Endothelial cell of umbilical vein (primary cell): ENCODE measurements at regions not wholly inside any gene's neighbourhood (a gene's known extent, or its start where the extent isn't known, plus 50 kb on each side); places are given as distances from the start of the nearest gene placed in this dataset.

ENCODE experiments used
- BruUV-seq: library from RNA; stranded (reverse); fragments of 400-500 nt; replicated peaks from 2 replicates; lab custom pipeline; 2021; lab: Mats Ljungman, UMichigan
- CTCF ChIA-PET: fragments of 300-600, 350-600 bp; sonication (Branson Sonifier 250); formaldehyde crosslinking; loops from one replicate; lab custom pipeline; 2021; ENCODE audit warnings: antibody characterized with exemption, inconsistent platforms; lab: Charles Lee
- POLR2A ChIA-PET: fragments of 300-600, 350-600 bp; sonication (Branson Sonifier 250); formaldehyde crosslinking; loops from one replicate; lab custom pipeline; 2021; ENCODE audit warnings: antibody characterized with exemption, inconsistent platforms; lab: Charles Lee
- DNase-seq: peaks from one replicate; pipeline ENCODE4 v3.0.0-alpha.2; 2011; ENCODE audit warnings: low read depth, low spot score
- FAIRE-seq: peaks from 2 replicates; lab custom pipeline; 2011; peaks lifted over from hg19 to GRCh38; lab: Jason Lieb, UNC
- H2AFZ ChIP-seq: 2 replicates; pipeline ENCODE4 v1.6.0; 2012; ENCODE audit warnings: low read depth, low read length, control low read depth, inconsistent platforms
- H3K27ac ChIP-seq: 2 replicates; pipeline ENCODE4 v1.5.1; 2011; ENCODE audit warnings: low read depth, mild to moderate bottlenecking, control low read depth, low read length, moderate library complexity; ENCODE audit not compliant: insufficient read depth
- H3K27me3 ChIP-seq, 2 experiments: 2 replicates each; pipeline versions ENCODE4 v1.6.0 to v1.6.1; 2011; ENCODE audit warnings: low read length in 2 of 2, mixed read lengths in 1 of 2; ENCODE audit not compliant: control insufficient read depth in 2 of 2, insufficient read depth in 2 of 2
- H3K36me3 ChIP-seq, 2 experiments: 2 replicates in 1 of 2; 3 replicates in 1 of 2; pipeline ENCODE4 v1.5.1; 2011; ENCODE audit warnings: low read length in 2 of 2, mild to moderate bottlenecking in 1 of 2, moderate library complexity in 1 of 2; ENCODE audit not compliant: control insufficient read depth in 2 of 2, insufficient read depth in 2 of 2; ENCODE audit errors: extremely low read depth in 1 of 2
- H3K4me1 ChIP-seq: 3 replicates; pipeline ENCODE4 v1.5.1; 2011; ENCODE audit warnings: mild to moderate bottlenecking, low read length; ENCODE audit not compliant: control insufficient read depth, insufficient read depth; ENCODE audit errors: extremely low read depth
- H3K4me2 ChIP-seq: 2 replicates; pipeline ENCODE4 v1.6.1; 2011; ENCODE audit warnings: low read length, control low read depth, mixed read lengths; ENCODE audit not compliant: insufficient read depth
- H3K4me3 ChIP-seq, 3 experiments: fragments of 200-600 bp in 1 of 3; sonication (generic), shearing (Covaris generic) in 1 of 3; replicated peaks in 1 of 3; 2 replicates each; pipeline ENCODE4 v1.5.1; 2011 to 2016; ENCODE audit warnings: control low read depth in 3 of 3, low read length in 3 of 3, mild to moderate bottlenecking in 2 of 3, inconsistent platforms in 1 of 3, low read depth in 1 of 3, moderate library complexity in 1 of 3; ENCODE audit not compliant: insufficient read depth in 1 of 3
- H3K79me2 ChIP-seq: 2 replicates; pipeline ENCODE4 v1.6.0; 2012; ENCODE audit warnings: low read length, inconsistent platforms; ENCODE audit not compliant: control insufficient read depth, insufficient read depth
- H3K9ac ChIP-seq: replicated peaks from 2 replicates; pipeline ENCODE3; 2011; ENCODE audit warnings: low read length, control low read depth; ENCODE audit not compliant: insufficient read depth; ENCODE audit errors: extremely low read depth
- H3K9me1 ChIP-seq: replicated peaks from 3 replicates; pipeline ENCODE4 v1.6.0; 2011; ENCODE audit warnings: mild to moderate bottlenecking, low read length; ENCODE audit not compliant: control insufficient read depth, insufficient read depth; ENCODE audit errors: extremely low read depth
- H3K9me3 ChIP-seq: replicated peaks from 2 replicates; pipeline ENCODE4 v1.5.1; 2012; ENCODE audit warnings: low read length, inconsistent platforms; ENCODE audit not compliant: control insufficient read depth, insufficient read depth
- H4K20me1 ChIP-seq: replicated peaks from 2 replicates; pipeline ENCODE3; 2011; ENCODE audit warnings: mild to moderate bottlenecking, low read length; ENCODE audit not compliant: control insufficient read depth, insufficient read depth; ENCODE audit errors: extremely low read depth
- EZH2 ChIP-seq: IDR thresholded peaks from 2 replicates; pipeline ENCODE4 v1.6.1; 2012; ENCODE audit warnings: borderline replicate concordance, low read depth, mild to moderate bottlenecking, moderate library complexity, low read length, inconsistent platforms; ENCODE audit not compliant: severe bottlenecking
- FOS ChIP-seq: IDR thresholded peaks from 2 replicates; pipeline ENCODE4 v1.6.1; 2011; ENCODE audit warnings: mild to moderate bottlenecking, low read length, moderate library complexity, borderline replicate concordance; ENCODE audit not compliant: insufficient read depth
- GATA2 ChIP-seq: IDR thresholded peaks from 2 replicates; pipeline ENCODE4 v1.7.0; 2011; ENCODE audit warnings: low read depth, mild to moderate bottlenecking, moderate library complexity, mixed read lengths, low read length; ENCODE audit not compliant: insufficient read length, insufficient read depth
- JUN ChIP-seq: IDR thresholded peaks from 2 replicates; pipeline ENCODE4 v1.6.1; 2011; ENCODE audit warnings: borderline replicate concordance, low read depth; ENCODE audit not compliant: insufficient read length, insufficient read depth
- MYC ChIP-seq: IDR thresholded peaks from one replicate; pipeline ENCODE4 v1.6.1; 2011; ENCODE audit warnings: mild to moderate bottlenecking, low read depth, low read length
- POLR2A ChIP-seq: IDR thresholded peaks from 2 replicates; pipeline ENCODE4 v1.6.1; 2012; ENCODE audit warnings: low read depth, mild to moderate bottlenecking, control low read depth, low read length
- POLR2AphosphoS5 ChIP-seq: IDR thresholded peaks from 2 replicates; pipeline ENCODE4 v1.6.1; 2012; ENCODE audit warnings: low read depth, mild to moderate bottlenecking, control low read depth, low read length, moderate library complexity; ENCODE audit not compliant: insufficient read depth
- dilution Hi-C: fragments of 300-500 bp; cut with MboI; formaldehyde crosslinking; loops from one replicate; pipeline ENCODE4 v1.15.0; 2019; ENCODE audit warnings: low sequenced_read_pairs; ENCODE audit not compliant: extremely low pct_ligation_motif_present
- intact Hi-C: fragments of 100-400 bp; cut with micrococcal nuclease; formaldehyde crosslinking; loops from one replicate; pipeline ENCODE4 v1.10.0; 2022
- TF ChIP-seq, protein P1 (sequence below), 2 donors: IDR thresholded peaks; 1 replicate in 1 of 2; 2 replicates in 1 of 2; pipeline ENCODE4 v1.5.1; 2011; ENCODE audit warnings: low read length in 2 of 2, mild to moderate bottlenecking in 2 of 2, moderate library complexity in 2 of 2, control low read depth in 1 of 2, inconsistent platforms in 1 of 2, low read depth in 1 of 2; ENCODE audit not compliant: insufficient read depth in 1 of 2; ENCODE audit errors: extremely low read depth in 1 of 2
- TF ChIP-seq, protein P2 (sequence below): IDR thresholded peaks from 2 replicates; pipeline ENCODE4 v1.6.1; 2011; ENCODE audit not compliant: insufficient read depth, insufficient read length

- Histone ChIP-seq H3K9ac (no peak overlapping the region), H3K79me2 (no peaks in the 10 kb centered on the region), H3K9me3 (no peaks in the 10 kb centered on the region), H3K4me2 (no peak overlapping the region), H3K36me3 (no peaks in the 10 kb centered on the region), H3K4me1 (no peaks in the 10 kb centered on the region), H3K9me1 (no peaks in the 10 kb centered on the region), H4K20me1 (no peaks in the 10 kb centered on the region), H3K27ac (no peak overlapping the region), H2AFZ (no peak overlapping the region), H3K4me3 (no peak overlapping the region), H3K27me3 (peaks cover 3 to 4% of the 10 kb centered on the region in 2 experiments)
- no peak for TF ChIP-seq EZH2
- TF ChIP-seq POLR2A: no peak
- no peak for TF ChIP-seq MYC
- no peak for TF ChIP-seq JUN
- no peak for TF ChIP-seq POLR2AphosphoS5
- TF ChIP-seq, protein P1, sequence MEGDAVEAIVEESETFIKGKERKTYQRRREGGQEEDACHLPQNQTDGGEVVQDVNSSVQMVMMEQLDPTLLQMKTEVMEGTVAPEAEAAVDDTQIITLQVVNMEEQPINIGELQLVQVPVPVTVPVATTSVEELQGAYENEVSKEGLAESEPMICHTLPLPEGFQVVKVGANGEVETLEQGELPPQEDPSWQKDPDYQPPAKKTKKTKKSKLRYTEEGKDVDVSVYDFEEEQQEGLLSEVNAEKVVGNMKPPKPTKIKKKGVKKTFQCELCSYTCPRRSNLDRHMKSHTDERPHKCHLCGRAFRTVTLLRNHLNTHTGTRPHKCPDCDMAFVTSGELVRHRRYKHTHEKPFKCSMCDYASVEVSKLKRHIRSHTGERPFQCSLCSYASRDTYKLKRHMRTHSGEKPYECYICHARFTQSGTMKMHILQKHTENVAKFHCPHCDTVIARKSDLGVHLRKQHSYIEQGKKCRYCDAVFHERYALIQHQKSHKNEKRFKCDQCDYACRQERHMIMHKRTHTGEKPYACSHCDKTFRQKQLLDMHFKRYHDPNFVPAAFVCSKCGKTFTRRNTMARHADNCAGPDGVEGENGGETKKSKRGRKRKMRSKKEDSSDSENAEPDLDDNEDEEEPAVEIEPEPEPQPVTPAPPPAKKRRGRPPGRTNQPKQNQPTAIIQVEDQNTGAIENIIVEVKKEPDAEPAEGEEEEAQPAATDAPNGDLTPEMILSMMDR (IDR thresholded peaks at IDR 0.05; ENCODE audit: extremely low read depth in 1 of 2, insufficient read depth in 1 of 2, low read depth in 1 of 2, low read length in 2 of 2): no peak
- TF ChIP-seq, protein P2, sequence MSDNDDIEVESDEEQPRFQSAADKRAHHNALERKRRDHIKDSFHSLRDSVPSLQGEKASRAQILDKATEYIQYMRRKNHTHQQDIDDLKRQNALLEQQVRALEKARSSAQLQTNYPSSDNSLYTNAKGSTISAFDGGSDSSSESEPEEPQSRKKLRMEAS: no peak
- no peak for TF ChIP-seq GATA2
- no peak for TF ChIP-seq FOS
- ChIA-PET CTCF (interaction anchor here (1.0 kb wide), 1 partner anchor 42 kb away, joined by 3 read pairs; no protein-coding TSS in a partner anchor), POLR2A (no interaction called here)
- DNase-seq (no peak), FAIRE-seq (no peak)
- no TSS peak for BruUV-seq
- dilution Hi-C loops: no loop called here
- intact Hi-C loops: no loop called here
Measured at GRCh38 chr12:98291828-98292227, 223.6 kb upstream of the TMPO start.
